Embryonic facial prominence (tissue), 1 donor: ENCODE measurements at regions not wholly inside any gene's neighbourhood (a gene's known extent, or its start where the extent isn't known, plus 50 kb on each side); places are given as distances from the start of the nearest gene placed in this dataset.
"Not testable (repeated sequence)": the region's sequence is repeated elsewhere in the genome, so short reads cannot be mapped to it uniquely, and the experiment has no call there.

Experiments
- DNase-seq: peaks from one replicate; pipeline ENCODE4 v3.0.0-alpha.2; 2016; ENCODE audit errors: extremely low spot score

GRCh38 chr9:7739595-7739994 is 60.0 kb downstream of the DMAC1 start:
- DNase-seq = no peak

GRCh38 chr9:7735311-7735710 is 64.3 kb downstream of the DMAC1 start:
- no peak for DNase-seq

DNA sequence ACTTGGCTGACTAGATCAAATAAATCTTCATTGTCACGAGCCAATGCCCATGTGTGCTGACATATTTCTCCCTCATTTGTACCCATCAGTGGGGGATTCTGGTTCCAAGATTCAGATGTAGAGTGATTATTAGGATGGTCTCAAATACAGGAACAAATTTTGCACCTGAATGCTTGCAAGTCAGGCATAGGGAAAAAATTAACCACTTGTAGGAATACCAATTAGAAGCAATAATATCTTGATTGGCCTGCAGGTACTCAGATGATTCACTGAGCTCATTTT is 69.5 kb downstream of the DMAC1 start:
- DNase-seq = no peak

- DNase-seq = no peak
Observed at GRCh38 chr9:7729371-7730163, 70.0 kb downstream of the DMAC1 start.

DNA sequence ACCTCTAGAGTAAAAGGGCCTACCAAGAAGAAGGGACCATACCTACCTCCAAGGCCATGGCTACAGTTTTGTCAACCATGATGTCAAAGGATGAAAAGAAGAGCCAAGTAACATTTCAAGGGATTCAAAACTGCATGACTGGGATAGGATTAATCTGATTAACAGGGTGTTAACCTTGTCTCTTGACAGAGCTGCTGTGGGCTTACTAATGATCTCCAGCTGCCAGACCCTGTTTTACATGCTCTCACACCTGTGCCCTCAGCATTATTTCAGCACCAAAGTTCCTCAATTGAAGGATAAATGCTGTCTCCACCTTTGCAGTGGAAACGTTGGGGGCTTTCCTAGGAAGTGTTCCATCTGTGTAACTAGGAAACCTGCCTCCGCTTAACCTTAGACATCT is 78.3 kb downstream of the DMAC1 start:
- DNase-seq = no peak

GRCh38 chr9:7713088-7713487 is 86.5 kb downstream of the DMAC1 start:
- not testable (repeated sequence) for DNase-seq

DNA sequence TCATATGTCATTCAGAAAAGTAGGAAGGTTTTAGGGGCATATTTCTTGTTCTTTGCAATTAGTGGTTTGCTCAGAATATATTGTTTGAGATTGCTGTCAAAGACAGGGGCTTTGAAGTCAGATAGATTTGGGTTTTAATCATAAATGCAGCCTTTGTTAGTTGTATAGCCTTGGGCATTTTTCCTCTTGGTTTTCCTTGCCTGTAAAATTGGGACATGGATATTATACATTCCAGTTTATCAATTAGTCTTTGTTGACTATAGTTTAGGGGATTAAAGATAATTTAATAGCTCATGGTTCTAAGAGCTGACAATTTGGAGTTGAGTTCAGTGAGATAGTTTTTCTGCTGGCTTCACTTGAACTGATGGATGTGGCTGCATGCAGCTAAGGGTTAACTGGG is 88.9 kb downstream of the DMAC1 start:
- no peak for DNase-seq

- DNase-seq = no peak
Observed at GRCh38 chr9:7707934-7708333, 91.6 kb downstream of the DMAC1 start.

DNA sequence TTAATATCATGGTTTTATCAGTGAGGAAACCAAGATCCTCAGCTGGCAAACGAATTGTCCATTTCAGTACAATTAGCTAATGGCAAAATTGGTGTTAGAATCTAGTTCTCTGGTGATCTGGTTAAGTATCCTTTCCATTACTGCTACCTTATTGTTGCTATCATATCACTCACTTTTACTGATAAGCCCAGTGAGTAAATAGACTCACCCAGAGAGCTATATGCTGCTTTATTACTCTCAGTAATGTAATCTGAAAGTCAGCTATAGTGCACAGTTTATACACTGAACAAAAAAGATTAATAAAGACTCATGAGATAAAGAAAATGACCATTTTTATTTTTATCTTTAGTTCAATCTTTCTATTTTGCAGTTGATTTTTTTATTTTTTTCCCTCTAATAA is 95.0 kb downstream of the DMAC1 start:
- DNase-seq = no peak

- DNase-seq = no peak
Observed at GRCh38 chr9:7691909-7692308, 107.7 kb downstream of the DMAC1 start.

- no peak for DNase-seq
Observed at GRCh38 chr9:7690014-7690413, 109.6 kb downstream of the DMAC1 start.

GRCh38 chr9:7688626-7689025 is 111.0 kb downstream of the DMAC1 start:
- no peak for DNase-seq

GRCh38 chr9:7676609-7677156 is 122.9 kb downstream of the DMAC1 start:
- no peak for DNase-seq

GRCh38 chr9:7671847-7672246 is 127.7 kb downstream of the DMAC1 start:
- no peak for DNase-seq

DNA sequence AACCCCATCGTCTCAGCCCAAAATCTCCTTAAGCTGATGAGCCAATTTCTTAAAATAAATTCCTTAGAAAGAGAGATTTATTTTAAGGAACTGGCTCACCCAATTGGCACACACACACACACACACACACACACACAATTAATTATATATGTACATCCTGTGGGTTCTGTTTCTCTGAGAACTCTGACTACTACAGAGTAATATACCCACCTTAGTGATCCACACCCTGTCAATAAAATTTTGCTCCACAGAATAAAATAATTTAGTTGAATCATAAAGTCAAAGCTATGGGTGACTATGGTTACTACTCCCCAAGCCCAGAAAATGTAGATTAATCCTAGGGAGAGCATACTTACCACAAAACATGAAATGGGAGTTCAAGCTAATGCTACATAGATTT is 131.0 kb downstream of the DMAC1 start:
- no peak for DNase-seq

GRCh38 chr9:7665874-7666273 is 133.7 kb downstream of the DMAC1 start:
- no peak for DNase-seq

DNA sequence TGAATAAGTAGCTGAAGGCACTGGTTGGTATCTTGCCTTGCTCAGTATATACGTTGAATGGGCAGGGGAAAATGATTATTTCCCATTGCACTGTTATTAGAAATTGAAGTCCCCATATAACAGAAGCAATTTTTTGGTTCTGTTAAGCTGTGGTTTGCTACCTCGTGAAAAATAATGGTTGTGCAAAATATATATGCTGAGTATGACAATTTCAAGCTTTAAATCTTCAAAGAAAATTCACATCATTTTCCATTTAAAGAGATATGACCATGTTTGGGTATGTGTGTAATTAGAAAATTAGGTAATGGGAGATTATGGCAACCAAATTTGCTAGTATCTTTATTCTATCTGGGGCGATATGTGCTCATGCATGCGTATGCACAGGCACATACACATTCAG is 139.8 kb downstream of the DMAC1 start:
- no peak for DNase-seq

GRCh38 chr9:7656636-7657035 is 142.9 kb downstream of the DMAC1 start:
- no peak for DNase-seq

DNA sequence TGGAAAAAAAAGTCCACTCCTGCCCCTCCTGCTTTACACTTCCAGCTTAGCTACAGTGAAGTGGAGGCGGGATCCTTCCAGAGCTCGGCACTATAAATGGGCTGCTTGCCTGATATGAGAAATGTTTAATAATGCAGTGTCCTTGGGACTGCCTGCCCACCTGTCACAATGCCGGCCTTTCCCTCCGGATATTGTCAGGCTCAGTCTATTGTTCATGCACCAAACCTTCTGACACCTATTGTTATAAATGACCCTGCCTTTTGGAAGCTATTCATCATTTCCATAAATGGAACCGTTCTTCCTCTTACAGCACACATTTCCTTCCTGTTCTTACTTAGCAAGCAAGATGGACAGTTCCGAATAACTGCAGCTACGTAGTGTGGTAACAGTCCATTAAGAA is 146.3 kb downstream of the DMAC1 start:
- no peak for DNase-seq

GRCh38 chr9:7640231-7640630 is 159.3 kb downstream of the DMAC1 start:
- DNase-seq = no peak

DNA sequence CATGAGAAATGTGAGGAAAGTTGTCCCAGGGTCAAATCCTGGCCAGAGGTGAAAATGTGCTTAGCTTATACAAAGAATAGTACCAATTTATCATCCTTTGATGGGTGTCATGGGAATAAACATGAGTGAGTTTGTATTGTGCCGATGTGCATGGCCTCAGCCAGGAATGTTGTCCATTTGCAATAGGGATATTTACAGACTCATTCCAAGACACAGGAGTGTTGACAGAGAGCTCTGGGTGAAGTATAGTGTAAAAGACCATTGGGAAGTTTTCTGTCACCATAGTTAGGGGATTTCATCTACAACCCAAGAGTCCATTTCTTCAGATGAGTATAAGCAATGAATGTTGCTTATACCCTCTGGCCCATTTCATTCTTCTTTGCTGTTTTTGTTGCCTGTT is 160.1 kb downstream of the DMAC1 start:
- no peak for DNase-seq

DNA sequence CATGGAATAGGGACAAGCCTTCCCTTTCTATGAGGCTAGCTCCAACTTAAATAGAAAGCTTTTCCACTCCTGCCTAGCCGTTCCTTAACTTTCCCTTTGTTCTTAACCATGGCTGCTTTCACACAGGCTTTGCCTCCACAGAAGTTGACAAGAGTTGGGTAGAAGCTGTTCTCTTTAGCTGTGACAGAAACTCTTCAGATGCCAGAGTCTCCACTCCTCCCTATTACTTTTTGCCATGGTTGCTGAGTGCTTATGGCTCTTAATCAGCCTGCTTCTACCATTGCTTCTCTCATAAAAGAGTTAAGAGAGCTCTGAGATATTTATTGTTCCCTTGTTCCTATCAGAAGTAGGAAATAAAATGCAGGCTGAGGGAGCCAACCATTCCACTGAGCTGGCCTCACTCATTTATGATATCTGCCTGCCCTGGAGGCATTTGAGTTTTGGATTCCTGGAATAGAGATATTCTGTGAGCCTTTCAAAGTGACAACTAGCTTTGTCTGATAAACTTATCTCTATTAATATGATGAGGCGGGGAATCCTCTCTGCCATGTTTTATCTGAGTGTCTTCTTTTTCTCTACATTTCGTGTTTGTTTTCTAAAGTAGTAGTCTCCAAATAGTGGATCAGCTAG is 162.6 kb downstream of the DMAC1 start:
- no peak for DNase-seq

GRCh38 chr9:7636309-7636708 is 163.3 kb downstream of the DMAC1 start:
- DNase-seq = no peak
